Astrocyte of the spinal cord (primary cell): ENCODE measurements at regions not wholly inside any gene's neighbourhood (a gene's known extent, or its start where the extent isn't known, plus 50 kb on each side); places are given as distances from the start of the nearest gene placed in this dataset.
A peak's percentile ranks its signal among the peaks of the same experiment; 100 is the strongest.

Experiments used
- DNase-seq: peaks from one replicate; pipeline ENCODE4 v3.0.0; 2011; ENCODE audit warnings: low read depth, low spot score
- H3K4me3 ChIP-seq: 2 replicates; pipeline ENCODE4 v1.5.1; 2011; ENCODE audit warnings: low read depth, mild to moderate bottlenecking, low read length, moderate library complexity
- CTCF ChIP-seq: IDR thresholded peaks from 2 replicates; pipeline ENCODE4 v1.5.1; 2012; ENCODE audit warnings: low read depth, mild to moderate bottlenecking, low read length, inconsistent platforms
- in situ Hi-C: cut with HindIII; loops from 2 replicates; pipeline ENCODE4 v1.10.0; 2017; ENCODE audit warnings: low sequenced_read_pairs

DNA sequence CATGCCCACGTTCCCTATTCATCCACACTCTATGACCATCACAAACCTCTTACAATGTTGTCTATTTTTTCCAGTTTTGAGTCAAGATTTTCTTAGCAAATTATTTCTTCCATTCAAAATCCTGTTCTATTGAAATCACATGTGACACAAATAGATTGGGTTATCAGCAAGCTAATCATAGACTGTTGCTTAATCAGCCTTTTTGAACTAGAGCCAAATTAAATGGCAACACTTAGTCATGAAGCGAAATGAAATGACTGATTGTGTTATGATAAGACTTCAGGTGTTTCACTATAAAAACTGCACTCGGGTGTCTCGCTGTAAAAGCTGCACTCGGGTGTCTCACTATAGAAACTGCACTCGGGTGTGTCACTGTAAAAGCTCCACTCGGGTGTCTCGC lies 890.0 kb upstream of the FRG1 start:
- H3K4me3 ChIP-seq, result no peak overlapping the region
- in situ Hi-C loops, result no loop called here
- no peak for DNase-seq
- TF ChIP-seq CTCF, result no peak

GRCh38 chr4:189053621-189054020 lies 887.1 kb upstream of the FRG1 start:
- in situ Hi-C loops, result no loop called here
- no peak overlapping the region for H3K4me3 ChIP-seq
- no peak for TF ChIP-seq CTCF
- DNase-seq, result no peak

- TF ChIP-seq CTCF, result no peak
- in situ Hi-C loops, result no loop called here
- DNase-seq, result peak; percentile 49
- H3K4me3 ChIP-seq, result no peak overlapping the region
Measured at GRCh38 chr4:189060104-189060503, 880.6 kb upstream of the FRG1 start.

DNA sequence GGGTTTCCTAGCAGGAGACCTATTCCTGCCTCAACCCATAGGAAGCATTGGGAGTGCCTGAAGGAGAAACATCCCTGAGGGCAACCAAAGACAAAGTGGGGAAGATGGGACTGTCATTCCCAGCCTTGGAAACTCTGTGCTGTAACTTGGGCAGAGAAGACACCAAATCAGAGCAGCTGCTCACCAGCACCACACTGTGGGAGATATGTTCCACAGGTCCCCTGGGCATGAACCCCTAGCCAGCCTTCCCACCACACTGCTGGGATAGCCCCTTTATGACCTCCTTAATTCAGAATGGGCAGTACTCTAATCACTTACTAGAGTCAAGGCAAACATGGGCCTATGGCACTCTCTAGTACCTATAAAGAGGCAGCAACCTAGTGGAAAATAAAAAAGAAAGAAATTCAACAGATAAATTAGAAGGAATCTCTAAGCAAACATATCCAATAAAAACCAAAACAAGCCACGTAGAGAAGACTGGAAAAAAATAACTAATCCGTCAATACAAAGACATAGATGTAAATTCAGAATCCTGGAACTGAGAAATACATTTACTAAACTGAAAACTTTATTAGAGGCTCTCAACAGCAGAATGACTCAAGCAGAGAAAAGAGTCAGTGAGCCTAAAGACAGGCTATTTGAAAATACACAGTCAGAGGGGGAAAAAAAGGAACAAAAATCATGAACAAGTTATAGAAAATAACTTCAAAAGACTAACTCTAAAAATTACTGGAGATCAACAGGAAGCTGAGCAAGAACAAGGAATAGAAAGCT lies 878.4 kb upstream of the FRG1 start:
- H3K4me3 ChIP-seq, result no peak overlapping the region
- in situ Hi-C loops, result no loop called here
- DNase-seq, result no peak
- TF ChIP-seq CTCF, result no peak

GRCh38 chr4:189069772-189070171 lies 870.9 kb upstream of the FRG1 start:
- in situ Hi-C loops, result no loop called here
- TF ChIP-seq CTCF, result no peak
- no peak for DNase-seq
- H3K4me3 ChIP-seq, result no peak overlapping the region

- no peak for TF ChIP-seq CTCF
- no peak overlapping the region for H3K4me3 ChIP-seq
- in situ Hi-C loops, result no loop called here
- DNase-seq, result no peak
Measured at GRCh38 chr4:189071241-189071640, 869.4 kb upstream of the FRG1 start.
